Stimulated activated CD4-positive, alpha-beta T cell treated with anti-CD3 and anti-CD28 coated beads, TNF-alpha, amount 100 ng/mL, for 48 hours (primary cell): ENCODE measurements at regions not wholly inside any gene's neighbourhood (a gene's known extent, or its start where the extent isn't known, plus 50 kb on each side); places are given as distances from the start of the nearest gene placed in this dataset.

Experiments used
- DNase-seq, 3 donors: peaks; one replicate each; pipeline ENCODE4 v3.0.0-alpha.2; 2020; ENCODE audit warnings: low read depth in 3 of 3

DNA sequence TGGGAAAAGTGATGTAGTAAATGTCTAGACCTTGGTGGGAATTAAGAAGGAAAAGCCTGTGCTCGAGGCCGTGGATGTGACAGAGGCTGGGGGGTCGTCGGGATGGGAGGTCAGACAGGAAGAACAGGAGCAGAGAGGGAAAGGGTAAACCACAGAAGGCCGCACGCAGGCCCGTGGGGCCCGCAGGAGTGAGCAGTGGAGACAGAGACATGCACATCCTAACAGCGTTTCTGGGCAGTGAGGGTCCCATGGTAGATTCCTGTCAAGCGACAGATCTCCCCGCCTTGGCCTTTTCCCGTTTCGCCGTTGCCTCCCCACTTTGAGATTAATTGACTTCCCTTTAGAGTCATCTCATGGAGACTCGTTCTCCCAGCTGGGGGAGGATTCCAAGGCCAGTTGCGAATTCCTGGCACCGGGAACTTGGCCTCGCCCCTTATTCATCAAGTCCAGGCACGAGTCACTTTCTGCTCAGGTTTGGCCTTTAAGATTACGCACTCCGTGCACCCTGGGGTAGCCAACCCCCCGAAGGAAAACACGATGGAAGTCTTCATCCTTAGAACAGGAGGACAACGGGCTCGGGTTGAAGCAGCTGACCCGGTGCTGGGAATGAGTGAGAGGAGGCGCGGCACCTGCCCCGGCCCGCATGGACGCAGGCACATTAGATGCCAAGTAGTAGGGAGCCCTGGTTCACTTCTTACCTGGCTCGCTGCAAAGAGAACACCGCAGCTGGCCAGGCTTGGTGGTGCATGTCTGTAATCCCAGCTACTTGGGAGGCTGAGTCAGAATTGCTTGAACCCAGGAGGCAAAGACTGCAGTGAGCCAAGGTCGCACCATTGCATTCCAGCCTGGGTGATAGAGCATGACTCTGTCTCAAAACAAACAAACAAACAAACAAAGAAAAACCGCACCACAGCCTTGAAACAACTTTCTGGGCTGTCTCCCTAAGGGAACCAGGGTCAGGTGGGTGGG lies 315.2 kb upstream of the SHH start:
- DNase-seq: no peak

- no peak for DNase-seq
These were observed 313.8 kb upstream of the SHH start for GRCh38 chr7:156125841-156126730.

GRCh38 chr7:156124356-156124755 lies 312.1 kb upstream of the SHH start:
- DNase-seq: no peak

GRCh38 chr7:156123362-156123761 lies 311.1 kb upstream of the SHH start:
- DNase-seq: no peak

DNA sequence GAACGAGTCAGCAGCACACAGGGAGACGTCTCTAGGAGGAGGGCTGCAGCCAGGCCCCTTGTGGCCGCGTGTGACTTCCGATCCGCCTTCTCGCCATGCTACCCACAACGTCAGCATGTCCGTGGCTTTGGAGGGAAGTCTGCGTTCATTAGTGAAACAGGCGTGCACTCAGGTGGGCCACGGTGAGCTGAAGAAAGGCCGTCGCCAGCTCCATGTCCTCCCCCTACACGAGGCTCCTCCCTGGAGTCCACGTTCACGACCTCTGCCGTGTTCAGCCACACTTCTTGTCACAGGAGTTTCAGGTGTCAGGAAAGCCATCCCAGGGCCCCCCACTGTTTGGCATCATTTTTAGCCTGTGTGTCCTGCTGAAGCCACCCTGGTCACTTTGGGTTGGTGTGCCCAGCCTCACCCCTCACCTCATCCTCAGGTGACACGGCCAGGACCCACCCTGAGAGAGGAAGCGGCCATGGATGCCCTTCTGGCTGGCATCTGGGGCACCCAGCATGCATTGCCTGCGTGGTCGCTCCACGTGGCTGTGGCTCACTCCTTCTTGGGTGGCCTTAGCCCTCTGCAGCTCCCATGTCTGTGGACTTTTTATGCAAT lies 310.6 kb upstream of the SHH start:
- DNase-seq: no peak

- DNase-seq: no peak
These were observed 309.7 kb upstream of the SHH start for GRCh38 chr7:156121956-156122355.

GRCh38 chr7:156121434-156121833 lies 309.2 kb upstream of the SHH start:
- DNase-seq: no peak

DNA sequence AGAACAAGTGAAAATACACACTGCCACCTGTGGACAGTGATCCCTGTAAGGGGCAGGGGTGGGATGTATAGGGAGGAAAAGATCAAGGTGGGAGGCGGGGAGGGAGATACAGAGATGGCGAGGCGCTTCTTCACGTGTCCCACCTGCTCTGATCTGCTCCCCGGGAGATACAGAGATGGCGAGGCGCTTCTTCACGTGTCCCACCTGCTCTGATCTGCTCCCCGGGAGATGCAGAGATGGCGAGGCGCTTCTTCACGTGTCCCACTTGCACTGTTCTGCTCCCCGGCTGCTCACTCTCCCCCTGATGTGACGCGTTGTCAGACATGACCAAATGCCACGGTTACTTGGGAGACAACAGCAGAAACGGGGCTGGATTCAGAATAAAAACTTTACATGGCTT lies 308.3 kb upstream of the SHH start:
- no peak for DNase-seq

GRCh38 chr7:156119771-156120170 lies 307.5 kb upstream of the SHH start:
- no peak for DNase-seq

- no peak for DNase-seq
These were observed 306.0 kb upstream of the SHH start for GRCh38 chr7:156118248-156118645.

DNA sequence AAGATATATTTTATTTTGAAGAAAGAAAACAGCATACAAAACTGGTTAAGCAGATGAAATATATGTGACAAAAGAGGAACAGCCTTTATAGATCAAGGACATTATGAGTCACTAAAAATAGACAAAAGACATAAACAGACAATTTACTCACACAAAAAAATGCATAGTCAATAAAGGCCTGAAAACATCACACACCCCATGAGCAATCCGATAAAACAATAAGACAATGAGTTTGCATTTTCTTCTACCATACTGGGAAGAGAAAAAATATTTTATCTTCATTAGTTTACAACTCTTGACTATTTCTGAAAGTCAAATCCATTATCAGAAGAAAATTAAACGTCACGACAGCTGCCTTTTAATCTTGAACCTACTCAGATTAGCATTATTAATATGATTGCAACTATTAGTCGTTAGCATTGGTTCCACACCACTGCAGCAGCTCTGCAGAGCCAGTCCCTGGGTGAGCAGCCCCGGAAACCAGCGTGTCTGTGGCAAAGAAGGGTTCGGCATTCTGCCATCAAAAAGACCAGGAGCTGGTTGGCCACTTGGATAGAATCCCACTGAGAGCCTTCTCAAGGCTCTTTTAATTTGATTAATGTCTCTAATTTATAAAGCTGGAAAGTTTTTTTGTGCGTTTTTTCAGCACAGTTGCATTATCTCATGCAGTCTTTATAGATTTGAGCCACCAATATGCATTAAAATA lies 305.4 kb upstream of the SHH start:
- DNase-seq: no peak

DNA sequence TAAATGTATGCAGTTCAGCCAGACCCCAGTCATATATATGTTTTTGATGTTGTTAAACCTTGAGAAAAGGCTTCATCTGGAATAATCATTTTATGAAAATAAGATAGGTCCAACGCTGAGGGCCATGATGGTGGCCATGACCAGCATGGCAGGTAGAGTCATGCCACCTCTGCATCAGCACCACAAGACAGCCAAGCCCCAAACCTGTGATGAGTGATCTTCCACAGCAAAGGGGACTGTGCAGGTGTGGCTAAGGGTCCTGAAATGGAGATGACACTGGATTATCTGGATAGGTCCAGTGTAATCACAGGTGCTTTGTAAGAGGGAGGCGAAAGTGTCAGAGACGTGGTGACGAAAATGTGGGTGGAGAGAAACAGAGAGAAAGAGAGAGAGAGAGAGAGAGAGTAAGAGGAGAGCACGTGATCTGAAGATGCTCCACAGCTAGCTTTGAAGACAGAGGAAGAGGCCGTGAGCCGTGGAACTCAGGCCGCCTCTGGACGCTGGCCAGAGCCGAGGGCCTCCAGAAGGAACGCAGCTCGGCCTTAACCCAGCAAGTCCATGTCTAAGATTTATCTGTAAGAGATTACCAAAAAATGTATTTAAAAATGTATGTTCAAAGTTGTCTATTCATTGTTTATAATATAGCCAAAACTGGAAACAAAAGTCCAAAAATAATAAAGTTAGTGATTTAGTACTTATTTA lies 304.4 kb upstream of the SHH start:
- no peak for DNase-seq

GRCh38 chr7:156115582-156115981 lies 303.3 kb upstream of the SHH start:
- no peak for DNase-seq

GRCh38 chr7:156113731-156114130 lies 301.5 kb upstream of the SHH start:
- no peak for DNase-seq

DNA sequence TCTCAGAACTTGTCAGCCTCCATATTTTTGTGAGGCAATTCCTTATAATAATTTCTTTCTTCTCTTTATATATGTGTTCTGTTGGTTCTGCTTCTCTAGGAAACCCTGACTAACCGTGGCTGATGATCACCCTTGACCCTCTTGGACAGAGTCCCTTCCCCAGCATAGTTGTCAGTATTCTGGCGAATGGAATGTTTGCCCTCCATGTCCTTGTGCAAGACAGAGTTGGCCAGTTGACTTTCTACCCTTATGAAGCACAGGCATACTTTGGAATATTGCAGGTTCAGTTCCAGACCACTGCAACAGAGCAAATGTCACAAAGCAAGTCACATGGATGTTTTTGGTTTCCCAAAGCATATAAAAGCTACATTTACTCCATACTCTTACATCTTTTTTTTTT lies 297.7 kb upstream of the SHH start:
- no peak for DNase-seq

GRCh38 chr7:156109076-156109475 lies 296.8 kb upstream of the SHH start:
- no peak for DNase-seq

- DNase-seq: no peak
These were observed 295.7 kb upstream of the SHH start for GRCh38 chr7:156107957-156108356.

GRCh38 chr7:156106107-156106426 lies 293.8 kb upstream of the SHH start:
- DNase-seq: no peak

- no peak for DNase-seq
These were observed 293.3 kb upstream of the SHH start for GRCh38 chr7:156105337-156106106.
